ENCODE measurements at regions not wholly inside any gene's neighbourhood (a gene's known extent, or its start where the extent isn't known, plus 50 kb on each side); places are given as distances from the start of the nearest gene placed in this dataset.

GRCh38 chr2:239756790-239757760, 268.1 kb downstream of the NDUFA10 start:
- DNase-seq (ENCODE audit: low spot score): no peak

GRCh38 chr2:239756031-239756789, 268.9 kb downstream of the NDUFA10 start:
- Histone ChIP-seq H3K36me3 (no peaks in the 10 kb centered on the region), H3K9me3 (no peaks in the 10 kb centered on the region), H3K4me3 (no peak overlapping the region), H3K27me3 (replicated peaks; ENCODE audit: insufficient read depth) (no peaks in the 10 kb centered on the region), H3K27ac (no peak overlapping the region), H3K4me1 (replicated peaks) (no peaks in the 10 kb centered on the region)
- no peak for TF ChIP-seq POLR2AphosphoS5 (IDR thresholded peaks at IDR 0.05)
- no peak for TF ChIP-seq POLR2A (IDR thresholded peaks at IDR 0.05)
- TF ChIP-seq CTCF (IDR thresholded peaks at IDR 0.05): no peak
- 76% methylated on average over 10 of the region's 10 CpGs for WGBS
- no peak for DNase-seq (ENCODE audit: low spot score)
- intact Hi-C loops (cut with DNase I): no loop called here

More at GRCh38 chr2:239756790-239757760, 268.1 kb downstream of the NDUFA10 start:
- no peaks in the 10 kb centered on the region for H3K4me1 ChIP-seq (replicated peaks)
- no peak overlapping the region for H3K4me3 ChIP-seq
- 79% methylated on average over 31 of the region's 31 CpGs for WGBS
- no peaks in the 10 kb centered on the region for H3K36me3 ChIP-seq
- intact Hi-C loops (cut with DNase I): no loop called here
- H3K27ac ChIP-seq: no peak overlapping the region
- TF ChIP-seq CTCF (IDR thresholded peaks at IDR 0.05) (no peak), POLR2A (IDR thresholded peaks at IDR 0.05) (no peak), POLR2AphosphoS5 (IDR thresholded peaks at IDR 0.05) (no peak)
- no peaks in the 10 kb centered on the region for H3K27me3 ChIP-seq (replicated peaks; ENCODE audit: insufficient read depth)
- H3K9me3 ChIP-seq: no peaks in the 10 kb centered on the region

- no peak for TF ChIP-seq POLR2A (IDR thresholded peaks at IDR 0.05)
- Histone ChIP-seq H3K27ac (no peak overlapping the region), H3K9me3 (no peaks in the 10 kb centered on the region), H3K36me3 (no peaks in the 10 kb centered on the region), H3K4me1 (replicated peaks) (no peaks in the 10 kb centered on the region), H3K4me3 (no peak overlapping the region), H3K27me3 (replicated peaks; ENCODE audit: insufficient read depth) (no peaks in the 10 kb centered on the region)
- WGBS: 86% methylated on average over 14 of the region's 14 CpGs
- DNase-seq (ENCODE audit: low spot score): no peak
- intact Hi-C loops (cut with DNase I): no loop called here
These were observed 271.7 kb downstream of the NDUFA10 start for GRCh38 chr2:239753401-239753837.

GRCh38 chr2:239752951-239753350, 272.2 kb downstream of the NDUFA10 start:
- DNase-seq (ENCODE audit: low spot score): no peak
- intact Hi-C loops (cut with DNase I): no loop called here
- Histone ChIP-seq H3K4me1 (replicated peaks) (no peaks in the 10 kb centered on the region), H3K9me3 (no peaks in the 10 kb centered on the region), H3K27ac (no peak overlapping the region), H3K27me3 (replicated peaks; ENCODE audit: insufficient read depth) (no peaks in the 10 kb centered on the region), H3K4me3 (no peak overlapping the region), H3K36me3 (no peaks in the 10 kb centered on the region)
- TF ChIP-seq POLR2A (IDR thresholded peaks at IDR 0.05) (no peak), CTCF (IDR thresholded peaks at IDR 0.05) (no peak), POLR2AphosphoS5 (IDR thresholded peaks at IDR 0.05) (no peak)
- WGBS: 88% methylated on average over 13 of the region's 13 CpGs

- H3K4me3 ChIP-seq: no peak overlapping the region
- intact Hi-C loops (cut with DNase I): no loop called here
These were observed 273.3 kb downstream of the NDUFA10 start for GRCh38 chr2:239751679-239752355.

More at GRCh38 chr2:239751679-239752355, 273.3 kb downstream of the NDUFA10 start:
- no peaks in the 10 kb centered on the region for H3K36me3 ChIP-seq
- no peak overlapping the region for H3K27ac ChIP-seq
- DNase-seq (ENCODE audit: low spot score): no peak
- H3K27me3 ChIP-seq (replicated peaks; ENCODE audit: insufficient read depth): no peaks in the 10 kb centered on the region
- H3K9me3 ChIP-seq: no peaks in the 10 kb centered on the region
- 46% methylated on average over 20 of the region's 24 CpGs for WGBS
- no peaks in the 10 kb centered on the region for H3K4me1 ChIP-seq (replicated peaks)
- TF ChIP-seq POLR2AphosphoS5 (IDR thresholded peaks at IDR 0.05) (no peak), CTCF (IDR thresholded peaks at IDR 0.05) (no peak), POLR2A (IDR thresholded peaks at IDR 0.05) (no peak)
